Testis (tissue), 2 donors: ENCODE measurements at regions not wholly inside any gene's neighbourhood (a gene's known extent, or its start where the extent isn't known, plus 50 kb on each side); places are given as distances from the start of the nearest gene placed in this dataset.

Source experiments
- POLR2A ChIP-seq: fragments of 450-650 bp; IDR thresholded peaks from one replicate; pipeline ENCODE4 v1.6.1; 2017; ENCODE audit warnings: antibody characterized with exemption, mild to moderate bottlenecking, moderate library complexity
- TF ChIP-seq, protein P1 (sequence below), 3 experiments: fragments of 450-650 bp in 2 of 3; fragments of 200-600 bp in 1 of 3; sonication (generic) in 1 of 3; IDR thresholded peaks; one replicate each; pipeline ENCODE4 v1.5.1; 2016 to 2019; ENCODE audit warnings: antibody characterized with exemption in 3 of 3, mild to moderate bottlenecking in 2 of 3, moderate library complexity in 1 of 3

DNA sequence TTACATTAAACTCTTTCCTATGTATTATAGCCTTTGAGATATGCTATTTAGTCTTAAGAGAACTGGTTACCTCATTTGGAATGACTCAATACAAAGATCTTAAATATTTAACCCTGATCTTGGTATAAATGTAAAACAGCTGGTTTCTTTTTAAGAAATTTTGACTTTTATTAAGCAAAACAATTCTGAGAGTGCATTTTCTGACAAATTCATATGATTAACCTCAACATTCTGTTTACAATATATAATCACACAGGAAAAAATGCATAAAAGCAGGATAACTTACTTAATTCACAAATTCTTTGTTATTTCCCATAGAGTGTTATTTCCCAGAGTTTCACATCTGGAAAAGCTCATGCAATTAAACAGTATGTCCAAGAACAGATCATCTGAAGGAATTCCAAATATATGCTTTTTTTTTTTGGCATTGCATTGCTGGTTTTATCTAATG is 400.4 kb upstream of the THBS1 start:
- TF ChIP-seq, protein P1, sequence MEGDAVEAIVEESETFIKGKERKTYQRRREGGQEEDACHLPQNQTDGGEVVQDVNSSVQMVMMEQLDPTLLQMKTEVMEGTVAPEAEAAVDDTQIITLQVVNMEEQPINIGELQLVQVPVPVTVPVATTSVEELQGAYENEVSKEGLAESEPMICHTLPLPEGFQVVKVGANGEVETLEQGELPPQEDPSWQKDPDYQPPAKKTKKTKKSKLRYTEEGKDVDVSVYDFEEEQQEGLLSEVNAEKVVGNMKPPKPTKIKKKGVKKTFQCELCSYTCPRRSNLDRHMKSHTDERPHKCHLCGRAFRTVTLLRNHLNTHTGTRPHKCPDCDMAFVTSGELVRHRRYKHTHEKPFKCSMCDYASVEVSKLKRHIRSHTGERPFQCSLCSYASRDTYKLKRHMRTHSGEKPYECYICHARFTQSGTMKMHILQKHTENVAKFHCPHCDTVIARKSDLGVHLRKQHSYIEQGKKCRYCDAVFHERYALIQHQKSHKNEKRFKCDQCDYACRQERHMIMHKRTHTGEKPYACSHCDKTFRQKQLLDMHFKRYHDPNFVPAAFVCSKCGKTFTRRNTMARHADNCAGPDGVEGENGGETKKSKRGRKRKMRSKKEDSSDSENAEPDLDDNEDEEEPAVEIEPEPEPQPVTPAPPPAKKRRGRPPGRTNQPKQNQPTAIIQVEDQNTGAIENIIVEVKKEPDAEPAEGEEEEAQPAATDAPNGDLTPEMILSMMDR (IDR thresholded peaks at IDR 0.05), result no peak
- TF ChIP-seq POLR2A, result no peak
